Esophagus (tissue), 2 donors: ENCODE measurements at regions not wholly inside any gene's neighbourhood (a gene's known extent, or its start where the extent isn't known, plus 50 kb on each side); places are given as distances from the start of the nearest gene placed in this dataset.
"Not testable (repeated sequence)": the region's sequence is repeated elsewhere in the genome, so short reads cannot be mapped to it uniquely, and the experiment has no call there.

Experiments used
- H3K27ac ChIP-seq, 2 donors: one replicate each; pipeline ENCODE4 v1.5.1; 2013; ENCODE audit warnings: low read depth in 2 of 2, mild to moderate bottlenecking in 2 of 2, inconsistent platforms in 1 of 2, low read length in 1 of 2, moderate library complexity in 1 of 2
- H3K27me3 ChIP-seq, 2 donors: one replicate each; pipeline ENCODE4 v1.6.1; 2013; ENCODE audit warnings: low read length in 2 of 2, control low read depth in 1 of 2, mild to moderate bottlenecking in 1 of 2; ENCODE audit not compliant: insufficient read depth in 2 of 2, control insufficient read depth in 1 of 2
- H3K36me3 ChIP-seq, 2 donors: one replicate each; pipeline ENCODE4 v1.6.1; 2013; ENCODE audit warnings: low read length in 1 of 2; ENCODE audit not compliant: control insufficient read depth in 2 of 2, insufficient read depth in 2 of 2
- H3K4me1 ChIP-seq, 2 donors: one replicate each; pipeline ENCODE4 v1.6.1; 2013; ENCODE audit warnings: low read length in 1 of 2; ENCODE audit not compliant: control insufficient read depth in 2 of 2, insufficient read depth in 2 of 2
- H3K4me3 ChIP-seq, 2 donors: one replicate each; pipeline ENCODE4 v1.5.1; 2013; ENCODE audit warnings: low read length in 2 of 2, mild to moderate bottlenecking in 2 of 2, low read depth in 1 of 2, moderate library complexity in 1 of 2
- H3K9me3 ChIP-seq, 2 donors: one replicate each; pipeline ENCODE4 v1.6.1; 2013; ENCODE audit warnings: mild to moderate bottlenecking in 2 of 2, low read depth in 1 of 2, low read length in 1 of 2, moderate library complexity in 1 of 2; ENCODE audit not compliant: control insufficient read depth in 2 of 2, insufficient read depth in 1 of 2
- WGBS, 2 donors: extraction: QIAGEN DNeasy Blood & Tissue Kit; methylation state at CpG; one replicate each; pipeline ENCODE4 v1.1.7; 2013; 5-methylcytosine and 5-hydroxymethylcytosine counted together
- donor health status: healthy with polysubstance abuse.
- donor health status: Bipolar disorder and iron deficiency.

DNA sequence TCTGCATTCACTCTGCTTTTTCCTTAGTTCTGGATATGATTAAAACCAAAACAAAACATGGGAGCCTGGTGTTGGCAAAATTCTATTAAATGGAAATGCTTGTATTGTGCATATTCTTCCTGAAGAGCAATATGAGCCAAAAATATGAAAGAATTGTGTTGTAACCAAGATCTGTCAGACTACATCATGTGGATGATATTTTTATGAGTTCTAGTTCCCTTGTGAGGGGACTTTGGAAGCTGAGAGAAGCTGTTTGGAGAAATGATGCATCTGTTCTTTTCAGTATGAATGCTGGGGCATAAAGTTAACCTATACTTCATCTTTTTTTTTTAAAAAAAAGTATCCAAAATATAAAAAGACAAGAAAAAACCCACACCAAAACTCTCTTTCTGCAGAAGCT is 782.7 kb downstream of the ANKRD7 start:
- H3K4me3 ChIP-seq = no peak overlapping the region
- no peak overlapping the region for H3K27ac ChIP-seq
- H3K9me3 ChIP-seq = no peaks in the 10 kb centered on the region
- H3K36me3 ChIP-seq = no peaks in the 10 kb centered on the region
- no peaks in the 10 kb centered on the region for H3K27me3 ChIP-seq
- no peaks in the 10 kb centered on the region for H3K4me1 ChIP-seq

DNA sequence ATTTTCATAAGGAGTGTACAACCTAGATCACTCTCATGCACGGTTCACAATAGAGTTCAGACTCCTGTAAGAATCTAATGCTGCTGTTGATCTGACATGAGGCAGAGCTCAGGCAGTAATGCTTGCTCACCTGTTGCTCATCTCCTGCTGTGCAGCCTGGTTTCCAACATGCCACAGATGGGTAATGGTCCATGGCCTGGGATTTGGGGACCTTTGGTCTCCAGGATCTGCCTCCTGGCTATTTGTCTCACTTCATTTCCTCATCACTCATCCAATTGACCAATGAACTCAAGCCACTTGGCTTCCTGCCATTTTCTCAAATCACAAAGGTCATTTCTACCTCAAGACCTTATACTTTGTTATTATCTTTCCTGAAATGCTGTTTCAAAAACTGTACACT is 786.1 kb downstream of the ANKRD7 start:
- Histone ChIP-seq H3K4me1 (no peaks in the 10 kb centered on the region), H3K36me3 (no peaks in the 10 kb centered on the region), H3K4me3 (no peak overlapping the region), H3K27ac (no peak overlapping the region), H3K27me3 (no peaks in the 10 kb centered on the region), H3K9me3 (no peaks in the 10 kb centered on the region)
- 81 to 84% methylated on average over 1 of the region's 1 CpG for WGBS, 2 donors

DNA sequence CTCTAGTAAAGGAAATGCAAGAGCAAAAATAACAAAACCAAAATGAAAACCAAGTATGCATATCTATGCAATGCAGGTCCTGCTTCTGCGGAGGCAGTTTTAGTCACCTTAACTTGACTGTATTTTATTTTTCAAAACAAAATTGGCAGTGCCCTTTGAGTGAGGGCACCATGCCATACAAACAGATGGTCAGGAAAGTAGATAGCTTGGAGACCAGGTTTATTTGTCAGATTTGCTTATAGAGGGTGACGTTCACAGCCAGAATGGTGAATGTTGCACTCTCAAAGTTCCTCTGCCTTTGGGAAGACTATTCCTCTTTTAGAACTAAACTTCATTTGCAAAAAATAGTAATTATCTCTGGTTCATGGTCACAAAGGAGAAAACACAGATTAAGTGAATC is 801.9 kb downstream of the ANKRD7 start:
- Histone ChIP-seq H3K4me3 (no peak overlapping the region), H3K36me3 (no peaks in the 10 kb centered on the region), H3K4me1 (no peaks in the 10 kb centered on the region), H3K9me3 (no peaks in the 10 kb centered on the region), H3K27me3 (no peaks in the 10 kb centered on the region), H3K27ac (no peak overlapping the region)
- 80 to 84% methylated on average over 2 of the region's 2 CpGs for WGBS, 2 donors

DNA sequence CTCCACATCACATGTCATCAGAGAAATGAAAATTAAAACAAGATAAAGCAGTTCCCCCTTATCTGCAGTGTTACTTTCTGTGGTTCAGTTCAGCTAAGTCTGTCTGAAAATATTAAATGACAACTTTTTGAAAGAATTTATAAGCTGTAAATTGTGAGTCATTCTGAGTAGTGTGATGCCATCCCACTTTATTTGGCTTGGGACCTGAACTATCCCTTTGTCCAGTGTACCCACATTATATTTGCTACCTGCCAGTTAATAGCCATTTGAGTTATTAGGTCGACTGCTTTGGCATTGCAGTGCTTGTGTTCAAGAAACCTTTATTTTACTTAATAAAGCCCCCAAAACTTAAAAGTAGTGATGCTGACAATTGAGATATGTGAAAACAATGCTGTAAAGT is 804.2 kb downstream of the ANKRD7 start:
- H3K27me3 ChIP-seq = no peaks in the 10 kb centered on the region
- no peaks in the 10 kb centered on the region for H3K9me3 ChIP-seq
- H3K27ac ChIP-seq = no peak overlapping the region
- no peaks in the 10 kb centered on the region for H3K36me3 ChIP-seq
- H3K4me3 ChIP-seq = no peak overlapping the region
- WGBS, 2 donors = 32 to 39% methylated on average over 1 of the region's 1 CpG
- H3K4me1 ChIP-seq = no peaks in the 10 kb centered on the region

GRCh38 chr7:119032136-119032535 is 807.6 kb downstream of the ANKRD7 start:
- H3K27me3 ChIP-seq, H3K4me1 ChIP-seq, H3K27ac ChIP-seq, H3K4me3 ChIP-seq, H3K9me3 ChIP-seq, H3K36me3 ChIP-seq: not testable (repeated sequence)
- 90 to 95% methylated on average over 4 of the region's 4 CpGs for WGBS, 2 donors

DNA sequence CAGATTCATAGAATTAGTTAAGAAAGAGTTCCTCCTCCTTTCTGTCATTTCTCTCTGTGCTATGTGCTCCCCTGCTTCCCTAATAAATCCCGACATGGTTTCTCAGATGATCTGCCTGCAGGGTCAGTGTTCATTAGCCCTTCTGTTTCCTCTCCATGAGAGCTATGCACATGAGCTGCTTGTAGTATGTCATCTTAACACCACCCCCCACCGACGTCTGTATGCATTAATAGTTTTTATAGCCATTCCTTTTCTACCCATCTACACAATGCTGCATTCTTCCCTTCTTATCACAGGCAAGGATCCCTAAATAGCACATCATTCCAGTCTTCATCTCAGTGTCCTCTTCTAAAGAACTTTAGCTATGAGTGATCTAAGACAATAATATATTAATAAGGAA is 809.1 kb downstream of the ANKRD7 start:
- H3K36me3 ChIP-seq = no peaks in the 10 kb centered on the region
- WGBS, 2 donors = 64 to 78% methylated on average over 3 of the region's 3 CpGs
- no peak overlapping the region for H3K27ac ChIP-seq
- H3K27me3 ChIP-seq = no peaks in the 10 kb centered on the region
- no peak overlapping the region for H3K4me3 ChIP-seq
- H3K9me3 ChIP-seq = no peaks in the 10 kb centered on the region
- H3K4me1 ChIP-seq = no peaks in the 10 kb centered on the region

GRCh38 chr7:119037941-119038340 is 813.4 kb downstream of the ANKRD7 start:
- H3K9me3 ChIP-seq = no peaks in the 10 kb centered on the region
- no peak overlapping the region for H3K27ac ChIP-seq
- no peaks in the 10 kb centered on the region for H3K27me3 ChIP-seq
- 44 to 49% methylated on average over 2 of the region's 2 CpGs for WGBS, 2 donors
- H3K4me1 ChIP-seq = no peaks in the 10 kb centered on the region
- no peaks in the 10 kb centered on the region for H3K36me3 ChIP-seq
- H3K4me3 ChIP-seq = no peak overlapping the region

DNA sequence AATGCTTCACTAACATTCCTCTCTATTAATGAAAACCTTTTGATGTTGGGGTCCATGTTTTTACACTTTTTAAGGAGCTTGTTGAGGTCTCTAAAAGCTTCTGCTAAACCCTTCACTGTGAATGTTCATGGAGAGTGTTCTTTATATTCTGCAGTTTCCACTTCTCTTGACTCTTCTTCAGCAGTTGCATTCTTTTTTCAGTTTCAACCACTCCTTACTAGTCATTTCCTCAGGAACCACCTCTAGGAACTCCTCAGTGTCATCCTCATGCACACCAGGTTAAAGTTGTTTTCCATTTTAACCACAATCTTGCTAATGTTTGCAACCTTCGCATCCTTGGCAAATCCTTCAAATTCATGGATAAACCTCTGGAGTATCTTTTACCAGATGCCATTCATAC is 821.6 kb downstream of the ANKRD7 start:
- Histone ChIP-seq H3K27ac (no peak overlapping the region), H3K9me3 (no peaks in the 10 kb centered on the region)

GRCh38 chr7:119065966-119066365 is 841.5 kb downstream of the ANKRD7 start:
- Histone ChIP-seq H3K27ac (no peak overlapping the region), H3K4me1 (no peaks in the 10 kb centered on the region), H3K9me3 (no peaks in the 10 kb centered on the region), H3K4me3 (no peak overlapping the region), H3K36me3 (no peaks in the 10 kb centered on the region), H3K27me3 (no peaks in the 10 kb centered on the region)
- 85 to 86% methylated on average over 4 of the region's 4 CpGs for WGBS, 2 donors

More for the DNA sequence above, 821.6 kb downstream of the ANKRD7 start:
- WGBS, 2 donors = 83 to 94% methylated on average over 1 of the region's 1 CpG
- no peaks in the 10 kb centered on the region for H3K27me3 ChIP-seq
- no peak overlapping the region for H3K4me3 ChIP-seq
- no peaks in the 10 kb centered on the region for H3K36me3 ChIP-seq
- no peaks in the 10 kb centered on the region for H3K4me1 ChIP-seq

DNA sequence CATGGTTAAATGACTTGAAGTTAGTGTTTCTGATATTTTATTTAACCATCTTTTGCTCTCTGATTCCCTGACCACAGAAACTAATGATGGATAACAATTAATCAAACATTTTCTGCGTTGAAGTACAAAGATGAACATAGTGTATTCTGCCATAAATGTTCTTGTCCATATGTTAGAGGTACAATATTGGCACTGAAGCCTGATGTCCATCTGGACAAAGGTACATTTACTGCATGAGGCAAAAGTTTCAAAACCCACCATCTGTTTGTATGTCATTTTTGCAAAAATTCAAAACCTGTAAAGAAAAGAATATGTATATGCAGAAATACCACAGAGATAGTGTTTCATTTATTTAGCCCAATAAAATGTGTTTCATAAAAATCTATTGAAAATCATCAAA is 861.5 kb downstream of the ANKRD7 start:
- Histone ChIP-seq H3K27me3 (no peaks in the 10 kb centered on the region), H3K4me1 (no peaks in the 10 kb centered on the region), H3K36me3 (no peaks in the 10 kb centered on the region), H3K27ac (no peak overlapping the region), H3K9me3 (no peaks in the 10 kb centered on the region), H3K4me3 (no peak overlapping the region)
- 78 to 82% methylated on average over 1 of the region's 1 CpG for WGBS, 2 donors
